GM23338 (cell line): ENCODE measurements at regions not wholly inside any gene's neighbourhood (a gene's known extent, or its start where the extent isn't known, plus 50 kb on each side); places are given as distances from the start of the nearest gene placed in this dataset.

Experiments used
- EZH2phosphoT487 ChIP-seq: fragments of 200-600 bp; sonication (generic); IDR thresholded peaks from one replicate; pipeline ENCODE4 v1.8.1; 2018; ENCODE audit warnings: antibody characterized with exemption; ENCODE audit not compliant: unreplicated experiment
- JUNB ChIP-seq: IDR thresholded peaks from one replicate; pipeline ENCODE4 v1.6.1; 2016; ENCODE audit warnings: antibody characterized with exemption; ENCODE audit not compliant: unreplicated experiment
- POLR2AphosphoS5 ChIP-seq: IDR thresholded peaks from 2 replicates; pipeline ENCODE4 v1.6.1; 2016; ENCODE audit warnings: antibody characterized with exemption, low read depth
- REST ChIP-seq: IDR thresholded peaks from one replicate; pipeline ENCODE4 v1.6.1; 2018; ENCODE audit warnings: antibody characterized with exemption; ENCODE audit not compliant: unreplicated experiment
- ZNF114 ChIP-seq: fragments of 250-450 bp; sonication (Bioruptor Pico); IDR thresholded peaks from 2 replicates; pipeline ENCODE4 v1.5.0; 2020; ENCODE audit warnings: mild to moderate bottlenecking, moderate library complexity
- ZNF331 ChIP-seq: fragments of 250-450 bp; sonication (Bioruptor Pico); IDR thresholded peaks from 2 replicates; pipeline ENCODE4 v1.5.0; 2020; ENCODE audit warnings: low read depth, mild to moderate bottlenecking, moderate library complexity
- TF ChIP-seq, protein P1 (sequence below): fragments of 250-450 bp; sonication (Bioruptor Pico); IDR thresholded peaks from 2 replicates; pipeline ENCODE4 v1.5.0; 2020; ENCODE audit warnings: mild to moderate bottlenecking, moderate library complexity
- TF ChIP-seq, protein P2 (sequence below), 2 experiments: fragments of 200-600 bp in 1 of 2; sonication (generic) in 1 of 2; conservative IDR thresholded peaks; 2 replicates each; pipeline versions ENCODE4 v1.5.1 to v1.6.1; 2016 to 2017; ENCODE audit warnings: antibody characterized with exemption in 2 of 2, low read depth in 2 of 2, mild to moderate bottlenecking in 2 of 2, moderate library complexity in 1 of 2

- TF ChIP-seq, protein P1, sequence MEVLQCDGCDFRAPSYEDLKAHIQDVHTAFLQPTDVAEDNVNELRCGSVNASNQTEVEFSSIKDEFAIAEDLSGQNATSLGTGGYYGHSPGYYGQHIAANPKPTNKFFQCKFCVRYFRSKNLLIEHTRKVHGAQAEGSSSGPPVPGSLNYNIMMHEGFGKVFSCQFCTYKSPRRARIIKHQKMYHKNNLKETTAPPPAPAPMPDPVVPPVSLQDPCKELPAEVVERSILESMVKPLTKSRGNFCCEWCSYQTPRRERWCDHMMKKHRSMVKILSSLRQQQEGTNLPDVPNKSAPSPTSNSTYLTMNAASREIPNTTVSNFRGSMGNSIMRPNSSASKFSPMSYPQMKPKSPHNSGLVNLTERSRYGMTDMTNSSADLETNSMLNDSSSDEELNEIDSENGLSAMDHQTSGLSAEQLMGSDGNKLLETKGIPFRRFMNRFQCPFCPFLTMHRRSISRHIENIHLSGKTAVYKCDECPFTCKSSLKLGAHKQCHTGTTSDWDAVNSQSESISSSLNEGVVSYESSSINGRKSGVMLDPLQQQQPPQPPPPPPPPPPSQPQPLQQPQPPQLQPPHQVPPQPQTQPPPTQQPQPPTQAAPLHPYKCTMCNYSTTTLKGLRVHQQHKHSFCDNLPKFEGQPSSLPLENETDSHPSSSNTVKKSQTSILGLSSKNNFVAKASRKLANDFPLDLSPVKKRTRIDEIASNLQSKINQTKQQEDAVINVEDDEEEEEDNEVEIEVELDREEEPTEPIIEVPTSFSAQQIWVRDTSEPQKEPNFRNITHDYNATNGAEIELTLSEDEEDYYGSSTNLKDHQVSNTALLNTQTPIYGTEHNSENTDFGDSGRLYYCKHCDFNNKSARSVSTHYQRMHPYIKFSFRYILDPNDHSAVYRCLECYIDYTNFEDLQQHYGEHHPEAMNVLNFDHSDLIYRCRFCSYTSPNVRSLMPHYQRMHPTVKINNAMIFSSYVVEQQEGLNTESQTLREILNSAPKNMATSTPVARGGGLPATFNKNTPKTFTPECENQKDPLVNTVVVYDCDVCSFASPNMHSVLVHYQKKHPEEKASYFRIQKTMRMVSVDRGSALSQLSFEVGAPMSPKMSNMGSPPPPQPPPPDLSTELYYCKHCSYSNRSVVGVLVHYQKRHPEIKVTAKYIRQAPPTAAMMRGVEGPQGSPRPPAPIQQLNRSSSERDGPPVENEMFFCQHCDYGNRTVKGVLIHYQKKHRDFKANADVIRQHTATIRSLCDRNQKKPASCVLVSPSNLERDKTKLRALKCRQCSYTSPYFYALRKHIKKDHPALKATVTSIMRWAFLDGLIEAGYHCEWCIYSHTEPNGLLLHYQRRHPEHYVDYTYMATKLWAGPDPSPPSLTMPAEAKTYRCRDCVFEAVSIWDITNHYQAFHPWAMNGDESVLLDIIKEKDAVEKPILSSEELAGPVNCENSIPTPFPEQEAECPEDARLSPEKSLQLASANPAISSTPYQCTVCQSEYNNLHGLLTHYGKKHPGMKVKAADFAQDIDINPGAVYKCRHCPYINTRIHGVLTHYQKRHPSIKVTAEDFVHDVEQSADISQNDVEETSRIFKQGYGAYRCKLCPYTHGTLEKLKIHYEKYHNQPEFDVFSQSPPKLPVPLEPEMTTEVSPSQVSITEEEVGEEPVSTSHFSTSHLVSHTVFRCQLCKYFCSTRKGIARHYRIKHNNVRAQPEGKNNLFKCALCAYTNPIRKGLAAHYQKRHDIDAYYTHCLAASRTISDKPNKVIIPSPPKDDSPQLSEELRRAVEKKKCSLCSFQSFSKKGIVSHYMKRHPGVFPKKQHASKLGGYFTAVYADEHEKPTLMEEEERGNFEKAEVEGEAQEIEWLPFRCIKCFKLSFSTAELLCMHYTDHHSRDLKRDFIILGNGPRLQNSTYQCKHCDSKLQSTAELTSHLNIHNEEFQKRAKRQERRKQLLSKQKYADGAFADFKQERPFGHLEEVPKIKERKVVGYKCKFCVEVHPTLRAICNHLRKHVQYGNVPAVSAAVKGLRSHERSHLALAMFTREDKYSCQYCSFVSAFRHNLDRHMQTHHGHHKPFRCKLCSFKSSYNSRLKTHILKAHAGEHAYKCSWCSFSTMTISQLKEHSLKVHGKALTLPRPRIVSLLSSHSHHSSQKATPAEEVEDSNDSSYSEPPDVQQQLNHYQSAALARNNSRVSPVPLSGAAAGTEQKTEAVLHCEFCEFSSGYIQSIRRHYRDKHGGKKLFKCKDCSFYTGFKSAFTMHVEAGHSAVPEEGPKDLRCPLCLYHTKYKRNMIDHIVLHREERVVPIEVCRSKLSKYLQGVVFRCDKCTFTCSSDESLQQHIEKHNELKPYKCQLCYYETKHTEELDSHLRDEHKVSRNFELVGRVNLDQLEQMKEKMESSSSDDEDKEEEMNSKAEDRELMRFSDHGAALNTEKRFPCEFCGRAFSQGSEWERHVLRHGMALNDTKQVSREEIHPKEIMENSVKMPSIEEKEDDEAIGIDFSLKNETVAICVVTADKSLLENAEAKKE (CRISPR knock-in tag): no peak
- TF ChIP-seq JUNB (no peak), POLR2AphosphoS5 (no peak), EZH2phosphoT487 (no peak), ZNF331 (CRISPR knock-in tag) (no peak), ZNF114 (CRISPR knock-in tag) (no peak), REST (no peak)
- TF ChIP-seq, protein P2, sequence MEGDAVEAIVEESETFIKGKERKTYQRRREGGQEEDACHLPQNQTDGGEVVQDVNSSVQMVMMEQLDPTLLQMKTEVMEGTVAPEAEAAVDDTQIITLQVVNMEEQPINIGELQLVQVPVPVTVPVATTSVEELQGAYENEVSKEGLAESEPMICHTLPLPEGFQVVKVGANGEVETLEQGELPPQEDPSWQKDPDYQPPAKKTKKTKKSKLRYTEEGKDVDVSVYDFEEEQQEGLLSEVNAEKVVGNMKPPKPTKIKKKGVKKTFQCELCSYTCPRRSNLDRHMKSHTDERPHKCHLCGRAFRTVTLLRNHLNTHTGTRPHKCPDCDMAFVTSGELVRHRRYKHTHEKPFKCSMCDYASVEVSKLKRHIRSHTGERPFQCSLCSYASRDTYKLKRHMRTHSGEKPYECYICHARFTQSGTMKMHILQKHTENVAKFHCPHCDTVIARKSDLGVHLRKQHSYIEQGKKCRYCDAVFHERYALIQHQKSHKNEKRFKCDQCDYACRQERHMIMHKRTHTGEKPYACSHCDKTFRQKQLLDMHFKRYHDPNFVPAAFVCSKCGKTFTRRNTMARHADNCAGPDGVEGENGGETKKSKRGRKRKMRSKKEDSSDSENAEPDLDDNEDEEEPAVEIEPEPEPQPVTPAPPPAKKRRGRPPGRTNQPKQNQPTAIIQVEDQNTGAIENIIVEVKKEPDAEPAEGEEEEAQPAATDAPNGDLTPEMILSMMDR (conservative IDR thresholded peaks at IDR 0.05; ENCODE audit: low read depth in 2 of 2): no peak
Measured at GRCh38 chr2:114616-115015, 68.3 kb upstream of the FAM110C start (continued).
